Heart right ventricle (tissue), 16 donors: ENCODE measurements at regions not wholly inside any gene's neighbourhood (a gene's known extent, or its start where the extent isn't known, plus 50 kb on each side); places are given as distances from the start of the nearest gene placed in this dataset.

ENCODE experiments used
- ATAC-seq, 8 donors: fragments of 200-7000 bp; cut with Tn5 transposase; one replicate each; pipeline ENCODE4 v1.9.1; 2020; ENCODE audit warnings: mild to moderate bottlenecking in 8 of 8, moderate library complexity in 8 of 8, moderate number of reproducible peaks in 1 of 8
- DNase-seq, 2 donors: peaks; one replicate each; pipeline ENCODE4 v3.0.0-alpha.2; 2020
- H3K27ac ChIP-seq, 10 donors: fragments of 200-600 bp; sonication (generic) in 2 of 10; one replicate each; pipeline versions ENCODE4 v1.5.0 to v1.8.0; 2020 to 2022; ENCODE audit warnings: mild to moderate bottlenecking in 3 of 10
- H3K27me3 ChIP-seq, 7 donors: fragments of 200-600 bp; one replicate each; pipeline ENCODE4 v1.8.0; 2021 to 2022; ENCODE audit warnings: mild to moderate bottlenecking in 2 of 7
- H3K36me3 ChIP-seq, 9 donors: fragments of 200-600 bp; sonication (generic) in 1 of 9; one replicate each; pipeline versions ENCODE4 v1.5.0 to v1.8.0; 2020 to 2022; ENCODE audit warnings: mild to moderate bottlenecking in 2 of 9
- H3K4me1 ChIP-seq, 9 donors: fragments of 200-600 bp; sonication (generic) in 1 of 9; one replicate each; pipeline versions ENCODE4 v1.5.0 to v1.8.0; 2020 to 2022; ENCODE audit warnings: mild to moderate bottlenecking in 4 of 9
- H3K4me3 ChIP-seq, 10 donors: fragments of 200-600 bp; sonication (generic) in 2 of 10; one replicate each; pipeline versions ENCODE4 v1.5.0 to v1.8.0; 2020 to 2022; ENCODE audit warnings: mild to moderate bottlenecking in 7 of 10, moderate library complexity in 2 of 10
- H3K9me3 ChIP-seq, 11 donors: fragments of 200-600 bp in 10 of 11; sonication (generic) in 2 of 11; one replicate each; pipeline versions ENCODE4 v1.5.0 to v1.8.0; 2013 to 2022; ENCODE audit warnings: mild to moderate bottlenecking in 2 of 11, control low read depth in 1 of 11, moderate library complexity in 1 of 11
- WGBS, 2 donors: extraction: QIAGEN DNeasy Blood & Tissue Kit; methylation state at CpG; one replicate each; pipeline ENCODE4 v1.1.7; 2013; ENCODE audit warnings: inconsistent platforms in 1 of 2; 5-methylcytosine and 5-hydroxymethylcytosine counted together
- intact Hi-C, 10 donors: fragments of 100-400 bp; cut with DNase I; formaldehyde crosslinking; loops; one replicate each; pipeline versions ENCODE4 v1.11.1 to v1.14.2; 2022
- TF ChIP-seq, protein P1 (sequence below), 9 donors: fragments of 200-600 bp; sonication (generic) in 2 of 9; IDR thresholded peaks; one replicate each; pipeline versions ENCODE4 v1.5.0 to v1.8.0; 2021 to 2022; ENCODE audit warnings: antibody characterized with exemption in 9 of 9, mild to moderate bottlenecking in 5 of 9, moderate library complexity in 1 of 9
- donor health status: Arrhythmogenic right ventricular cardiomyopathy.
- donor health status: ischemic (EF 13 %, LVEDD 7.1; RV severe dilation, severe dysfunction).
- donor health status: healthy with polysubstance abuse.
- donor health status: DM: no; HTN: yes; CAD: no.
- donor health status: DM: no; HTN: no; CAD: no.
- donor health status: ischemic (EF 25% LVEDD 6.9; RV normal size, moderate dysfunction).
- donor health status: ischemic (EF 25% LVEDD 5.7; RV mildly dilated, moderate dysfunction).
- donor health status: healthy.
- donor health status: DM: yes; HTN: yes; CAD: no.
- donor health status: Ischemic cardiomyopathy.
- donor health status: ischemic (EF 35%, LVEDD 5.7; RV mildly dilated, moderate dysfunction).
- donor health status: nonischemic (EF 11% LVEDD 7.7; RV severe dilation, severe dysfunction).
- donor health status: DM: yes; HTN: yes; CAD: no.
- donor health status: PGD.
- donor health status: ischemic (EF 29% LVEDD 5.4; RV normal size, mild dysfunction).
- donor health status: nonischemic (EF 23%, LVEDD 6.1; RV moderate dilation, normal function).

DNA sequence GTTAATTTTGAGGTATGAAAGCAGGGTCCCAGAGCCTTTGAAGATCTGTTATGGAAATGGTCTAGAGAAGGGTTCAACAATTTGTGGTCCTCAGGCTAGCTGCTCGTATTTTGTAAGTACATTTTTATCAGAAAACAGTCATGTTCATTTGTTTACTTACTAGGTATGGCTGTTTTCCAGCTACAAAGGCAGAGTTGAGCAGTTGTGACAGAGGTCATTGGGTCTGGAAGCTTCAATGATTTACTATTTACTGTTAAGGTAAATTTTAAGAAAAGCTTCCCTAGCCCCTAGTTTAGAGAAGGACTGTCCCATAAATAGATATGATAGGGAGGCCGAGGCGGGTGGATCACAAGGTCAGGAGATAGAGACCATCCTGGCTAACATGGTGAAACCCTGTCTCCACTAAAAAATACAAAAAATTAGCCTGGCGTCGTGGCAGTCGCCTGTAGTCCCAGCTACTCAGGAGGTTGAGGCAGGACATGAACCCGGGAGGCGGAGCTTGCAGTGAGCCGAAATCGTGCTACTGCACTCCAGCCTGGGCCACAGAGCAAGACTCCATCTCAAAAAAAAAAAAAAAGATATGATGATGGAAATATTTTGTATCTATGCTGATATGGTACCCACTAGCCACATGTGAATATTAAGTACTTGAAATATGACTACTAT lies 538.4 kb upstream of the CITED2 start:
- TF ChIP-seq, protein P1, sequence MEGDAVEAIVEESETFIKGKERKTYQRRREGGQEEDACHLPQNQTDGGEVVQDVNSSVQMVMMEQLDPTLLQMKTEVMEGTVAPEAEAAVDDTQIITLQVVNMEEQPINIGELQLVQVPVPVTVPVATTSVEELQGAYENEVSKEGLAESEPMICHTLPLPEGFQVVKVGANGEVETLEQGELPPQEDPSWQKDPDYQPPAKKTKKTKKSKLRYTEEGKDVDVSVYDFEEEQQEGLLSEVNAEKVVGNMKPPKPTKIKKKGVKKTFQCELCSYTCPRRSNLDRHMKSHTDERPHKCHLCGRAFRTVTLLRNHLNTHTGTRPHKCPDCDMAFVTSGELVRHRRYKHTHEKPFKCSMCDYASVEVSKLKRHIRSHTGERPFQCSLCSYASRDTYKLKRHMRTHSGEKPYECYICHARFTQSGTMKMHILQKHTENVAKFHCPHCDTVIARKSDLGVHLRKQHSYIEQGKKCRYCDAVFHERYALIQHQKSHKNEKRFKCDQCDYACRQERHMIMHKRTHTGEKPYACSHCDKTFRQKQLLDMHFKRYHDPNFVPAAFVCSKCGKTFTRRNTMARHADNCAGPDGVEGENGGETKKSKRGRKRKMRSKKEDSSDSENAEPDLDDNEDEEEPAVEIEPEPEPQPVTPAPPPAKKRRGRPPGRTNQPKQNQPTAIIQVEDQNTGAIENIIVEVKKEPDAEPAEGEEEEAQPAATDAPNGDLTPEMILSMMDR (IDR thresholded peaks at IDR 0.05) = no peak
- ATAC-seq = no peak
- no peak overlapping the region for H3K4me3 ChIP-seq
- no peaks in the 10 kb centered on the region for H3K27me3 ChIP-seq
- no peak overlapping the region for H3K27ac ChIP-seq
- intact Hi-C loops = no loop called here
- H3K4me1 ChIP-seq = no peaks in the 10 kb centered on the region
- DNase-seq = no peak
- H3K9me3 ChIP-seq = peaks cover 0 to 8% (median 0%) of the 10 kb centered on the region in 11 donors
- H3K36me3 ChIP-seq = no peaks in the 10 kb centered on the region
- 92 to 94% methylated on average over 10 of the region's 10 CpGs for WGBS, 2 donors

DNA sequence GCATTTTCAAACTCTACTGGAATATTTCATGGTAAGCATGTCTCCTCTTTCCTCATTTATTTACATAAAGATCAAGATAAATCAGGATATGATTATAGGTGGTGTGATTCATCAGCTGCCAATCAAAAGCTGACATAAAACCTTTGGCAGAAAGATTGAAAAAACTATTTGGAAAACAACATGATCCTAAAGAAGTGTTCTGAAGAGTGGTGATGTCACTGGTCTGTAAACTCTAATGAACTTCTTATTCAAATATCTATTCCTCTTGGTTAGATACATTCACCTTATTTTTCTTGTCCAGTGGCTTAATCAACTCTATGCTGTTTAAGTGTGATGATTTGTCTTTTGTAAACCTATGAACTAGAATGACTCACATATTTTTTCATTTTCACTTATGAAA lies 535.5 kb upstream of the CITED2 start:
- TF ChIP-seq, protein P1 (IDR thresholded peaks at IDR 0.05) = no peak
- Histone ChIP-seq H3K4me1 (peaks cover 0 to 12% (median 6%) of the 10 kb centered on the region in 9 donors), H3K9me3 (peaks cover 0 to 8% (median 0%) of the 10 kb centered on the region in 11 donors), H3K27ac (no peak overlapping the region), H3K36me3 (no peaks in the 10 kb centered on the region), H3K27me3 (no peaks in the 10 kb centered on the region), H3K4me3 (no peak overlapping the region)
- ATAC-seq = no peak
- no peak for DNase-seq
- intact Hi-C loops = no loop called here

DNA sequence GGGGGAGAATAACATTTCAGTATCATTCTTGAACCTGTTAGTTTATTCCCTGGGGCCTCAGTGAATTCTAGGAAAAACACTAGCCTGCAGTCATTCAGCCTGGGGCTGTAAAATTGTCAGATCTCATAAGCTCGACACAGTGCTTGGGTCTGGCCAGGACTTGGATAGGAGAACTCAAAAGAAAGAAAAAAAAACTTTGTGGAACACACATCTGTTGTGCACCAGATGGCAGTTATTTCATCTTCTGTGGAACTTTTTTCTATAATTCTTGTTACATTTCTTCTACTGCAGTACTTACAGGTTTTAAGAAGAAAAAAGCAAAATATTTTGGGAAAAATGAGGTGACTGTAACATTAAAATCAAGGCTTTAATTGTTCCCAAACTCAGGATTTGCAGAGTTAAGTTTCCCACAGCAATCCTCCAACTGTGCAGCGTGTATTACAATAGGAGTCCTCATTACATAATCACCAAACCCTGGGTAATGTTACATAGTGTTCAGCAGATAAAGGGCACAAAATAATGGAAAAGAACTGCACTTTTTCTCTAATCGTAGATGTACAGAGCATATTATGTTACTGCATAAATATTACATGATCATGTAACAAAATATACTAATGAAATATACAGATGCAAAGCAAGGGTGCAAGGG lies 531.1 kb upstream of the CITED2 start:
- ATAC-seq = peak in 5 of 8 donors; percentile 45 to 82 (median 62)
- 38 to 43% methylated on average over 3 of the region's 3 CpGs for WGBS, 2 donors

DNA sequence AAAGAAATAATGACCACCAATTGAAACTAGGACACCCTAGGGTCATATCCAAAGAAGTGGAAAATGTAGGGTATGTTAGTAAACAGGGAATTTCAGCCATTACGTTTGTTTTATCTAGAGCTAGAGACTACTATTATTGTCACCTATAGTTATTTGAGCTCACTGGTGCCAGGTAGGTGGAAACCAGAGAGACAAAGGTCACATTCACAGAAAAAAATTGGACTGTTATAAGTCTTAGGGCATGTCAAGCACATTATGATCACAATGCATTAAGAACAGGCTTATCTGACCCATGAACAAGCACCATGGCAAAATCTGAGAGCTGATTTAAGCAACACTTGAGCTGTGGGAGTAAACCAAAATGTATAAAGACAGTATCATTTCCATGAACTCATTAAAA lies 530.1 kb upstream of the CITED2 start:
- Histone ChIP-seq H3K27ac (no peak overlapping the region), H3K27me3 (no peaks in the 10 kb centered on the region), H3K4me3 (no peak overlapping the region), H3K36me3 (no peaks in the 10 kb centered on the region), H3K9me3 (no peaks in the 10 kb centered on the region), H3K4me1 (peaks cover 0 to 23% (median 10%) of the 10 kb centered on the region in 9 donors)
- TF ChIP-seq, protein P1 (IDR thresholded peaks at IDR 0.05) = no peak
- no peak for DNase-seq
- 51 to 64% methylated on average over 1 of the region's 1 CpG for WGBS, 2 donors
- intact Hi-C loops = no loop called here
- peak in 1 of 8 donors; percentile 42 for ATAC-seq

More for the DNA sequence above, 531.1 kb upstream of the CITED2 start:
- TF ChIP-seq, protein P1 (IDR thresholded peaks at IDR 0.05) = peak in 2 of 9 donors; percentile 13 to 16
- H3K27me3 ChIP-seq = no peaks in the 10 kb centered on the region
- no peaks in the 10 kb centered on the region for H3K36me3 ChIP-seq
- intact Hi-C loops = no loop called here
- no peaks in the 10 kb centered on the region for H3K9me3 ChIP-seq
- no peak for DNase-seq
- H3K4me1 ChIP-seq = peaks cover 0 to 23% (median 10%) of the 10 kb centered on the region in 9 donors
- peak overlapping the region in 1 of 10 donors; percentile 33 for H3K27ac ChIP-seq
- no peak overlapping the region for H3K4me3 ChIP-seq
